NCI-H2227 (cell line): ENCODE measurements at regions not wholly inside any gene's neighbourhood (a gene's known extent, or its start where the extent isn't known, plus 50 kb on each side); places are given as distances from the start of the nearest gene placed in this dataset.

Experiments
- DNase-seq: peaks from one replicate; lab custom pipeline; 2025; ENCODE audit not compliant: unreplicated experiment; lab: John Stamatoyannopoulos, UW

GRCh38 chr14:48452437-48452995 is 777.1 kb upstream of the MDGA2 start:
- no peak for DNase-seq

- no peak for DNase-seq
Observed at GRCh38 chr14:48435221-48435620, 759.8 kb upstream of the MDGA2 start.

- no peak for DNase-seq
Observed at GRCh38 chr14:48430805-48431204, 755.4 kb upstream of the MDGA2 start.

- DNase-seq = no peak
Observed at GRCh38 chr14:48429512-48429911, 754.1 kb upstream of the MDGA2 start.

- no peak for DNase-seq
Observed at GRCh38 chr14:48417715-48418500, 742.5 kb upstream of the MDGA2 start.

- no peak for DNase-seq
Observed at GRCh38 chr14:48401321-48401720, 725.9 kb upstream of the MDGA2 start.

- DNase-seq = no peak
Observed at GRCh38 chr14:48398675-48399282, 723.4 kb upstream of the MDGA2 start.

- DNase-seq = no peak
Observed at GRCh38 chr14:48391661-48392060, 716.3 kb upstream of the MDGA2 start.

- DNase-seq = no peak
Observed at GRCh38 chr14:48390346-48390745, 714.9 kb upstream of the MDGA2 start.

- DNase-seq = no peak
Observed at GRCh38 chr14:48384821-48385220, 709.4 kb upstream of the MDGA2 start.

- no peak for DNase-seq
Observed at GRCh38 chr14:48382961-48383360, 707.6 kb upstream of the MDGA2 start.

- DNase-seq = no peak
Observed at GRCh38 chr14:48378541-48378940, 703.1 kb upstream of the MDGA2 start.

GRCh38 chr14:48373981-48374380 is 698.6 kb upstream of the MDGA2 start:
- DNase-seq = no peak

GRCh38 chr14:48350971-48351370 is 675.6 kb upstream of the MDGA2 start:
- no peak for DNase-seq

GRCh38 chr14:48349689-48350088 is 674.3 kb upstream of the MDGA2 start:
- DNase-seq = no peak

GRCh38 chr14:48341069-48341468 is 665.7 kb upstream of the MDGA2 start:
- no peak for DNase-seq

- DNase-seq = no peak
Observed at GRCh38 chr14:48333221-48333920, 658.0 kb upstream of the MDGA2 start.

- no peak for DNase-seq
Observed at GRCh38 chr14:48331421-48331820, 656.0 kb upstream of the MDGA2 start.

GRCh38 chr14:48325486-48325885 is 650.1 kb upstream of the MDGA2 start:
- DNase-seq = no peak

GRCh38 chr14:48323665-48324064 is 648.3 kb upstream of the MDGA2 start:
- DNase-seq = no peak

- DNase-seq = no peak
Observed at GRCh38 chr14:48319823-48320222, 644.4 kb upstream of the MDGA2 start.

GRCh38 chr14:48304729-48305128 is 629.3 kb upstream of the MDGA2 start:
- DNase-seq = no peak
